ENCODE measurements at regions not wholly inside any gene's neighbourhood (a gene's known extent, or its start where the extent isn't known, plus 50 kb on each side); places are given as distances from the start of the nearest gene placed in this dataset.

GRCh38 chr13:78897200-78897599, 238.2 kb upstream of the OBI1 start:
- no peak overlapping the region for H3K4me3 ChIP-seq
- H3K27me3 ChIP-seq, result no peaks in the 10 kb centered on the region
- H3K36me3 ChIP-seq, result no peaks in the 10 kb centered on the region
- no peak overlapping the region for H3K9ac ChIP-seq (ENCODE audit: low read depth in 2 of 2, low read length in 2 of 2)
- no peaks in the 10 kb centered on the region for H3K4me1 ChIP-seq
- no peaks in the 10 kb centered on the region for H3K9me3 ChIP-seq
- H3K27ac ChIP-seq, result no peak overlapping the region
- no peak for DNase-seq
- intact Hi-C loops (cut with DNase I), result no loop called here
- no peak for TF ChIP-seq CTCF (IDR thresholded peaks at IDR 0.05)

GRCh38 chr13:78884571-78884970, 225.6 kb upstream of the OBI1 start:
- intact Hi-C loops (cut with DNase I), result no loop called here
- no peaks in the 10 kb centered on the region for H3K9me3 ChIP-seq
- no peak overlapping the region for H3K4me3 ChIP-seq
- H3K27ac ChIP-seq, result no peak overlapping the region
- H3K27me3 ChIP-seq, result no peaks in the 10 kb centered on the region
- no peak for DNase-seq
- no peaks in the 10 kb centered on the region for H3K36me3 ChIP-seq
- H3K4me1 ChIP-seq, result no peaks in the 10 kb centered on the region
- TF ChIP-seq CTCF (IDR thresholded peaks at IDR 0.05), result no peak
- H3K9ac ChIP-seq (ENCODE audit: low read depth in 2 of 2, low read length in 2 of 2), result no peak overlapping the region

- no peaks in the 10 kb centered on the region for H3K27me3 ChIP-seq
- H3K4me1 ChIP-seq, result no peaks in the 10 kb centered on the region
- H3K9me3 ChIP-seq, result no peaks in the 10 kb centered on the region
- no peak overlapping the region for H3K9ac ChIP-seq (ENCODE audit: low read depth in 2 of 2, low read length in 2 of 2)
- intact Hi-C loops (cut with DNase I), result no loop called here
- no peak overlapping the region for H3K4me3 ChIP-seq
- no peak overlapping the region for H3K27ac ChIP-seq
- TF ChIP-seq CTCF (IDR thresholded peaks at IDR 0.05), result no peak
- no peak for DNase-seq
- H3K36me3 ChIP-seq, result no peaks in the 10 kb centered on the region
Measured at GRCh38 chr13:78881751-78882150, 222.8 kb upstream of the OBI1 start.

- Histone ChIP-seq H3K36me3 (no peaks in the 10 kb centered on the region), H3K27ac (no peak overlapping the region), H3K9ac (ENCODE audit: low read depth in 2 of 2, low read length in 2 of 2) (no peak overlapping the region), H3K27me3 (no peaks in the 10 kb centered on the region), H3K4me1 (no peaks in the 10 kb centered on the region), H3K4me3 (no peak overlapping the region), H3K9me3 (no peaks in the 10 kb centered on the region)
- intact Hi-C loops (cut with DNase I), result no loop called here
- DNase-seq, result no peak
- no peak for TF ChIP-seq CTCF (IDR thresholded peaks at IDR 0.05)
Measured at GRCh38 chr13:78881054-78881453, 222.1 kb upstream of the OBI1 start.

GRCh38 chr13:78876915-78877549, 218.1 kb upstream of the OBI1 start:
- Histone ChIP-seq H3K27me3 (no peaks in the 10 kb centered on the region), H3K4me3 (no peak overlapping the region), H3K36me3 (no peaks in the 10 kb centered on the region), H3K4me1 (no peaks in the 10 kb centered on the region), H3K9me3 (no peaks in the 10 kb centered on the region), H3K9ac (ENCODE audit: low read depth in 2 of 2, low read length in 2 of 2) (no peak overlapping the region), H3K27ac (no peak overlapping the region)
- TF ChIP-seq CTCF (IDR thresholded peaks at IDR 0.05), result no peak
- no peak for DNase-seq
- intact Hi-C loops (cut with DNase I), result no loop called here
